K562 (cell line): ENCODE measurements at regions not wholly inside any gene's neighbourhood (a gene's known extent, or its start where the extent isn't known, plus 50 kb on each side); places are given as distances from the start of the nearest gene placed in this dataset.

Experiments used
- ATAC-seq: fragments of 200-7000 bp; cut with Tn5 transposase; 3 replicates; pipeline ENCODE4 v1.9.1; 2020; ENCODE audit warnings: moderate library complexity
- BruUV-seq: library from RNA; stranded (reverse); fragments of 400-500 nt; replicated peaks from 2 replicates; lab custom pipeline; 2021; lab: Mats Ljungman, UMichigan
- CTCF ChIA-PET: fragments of 300-600 bp; formaldehyde crosslinking; extraction: SDS; loops from one replicate; lab custom pipeline; 2021; ENCODE audit warnings: low intra/inter-chr PET ratio; lab: Yijun Ruan, JAX
- POLR2A ChIA-PET: fragments of 300-600, 350-650 bp; sonication (Branson Sonifier 250); formaldehyde crosslinking; extraction: SDS; loops from one replicate; lab custom pipeline; 2021; ENCODE audit warnings: antibody characterized with exemption, inconsistent platforms; lab: Yijun Ruan, JAX
- DNase-seq, 4 experiments: peaks; one replicate each; pipeline versions ENCODE4 v3.0.0 to v3.0.0-alpha.2; 2011 to 2018; ENCODE audit warnings: low spot score in 3 of 4, mixed read lengths in 3 of 4; ENCODE audit errors: extremely low read depth in 1 of 4
- FAIRE-seq: peaks from 2 replicates; lab custom pipeline; 2011; peaks lifted over from hg19 to GRCh38; lab: Jason Lieb, UNC
- H2AFZ ChIP-seq: 2 replicates; pipeline ENCODE4 v1.6.0; 2011; ENCODE audit warnings: low read depth, low read length, control low read depth, inconsistent platforms
- H3K27ac ChIP-seq: fragments of 200-600 bp; 3 replicates; pipeline ENCODE4 v1.8.0; 2011; ENCODE audit warnings: low read depth, mild to moderate bottlenecking, control low read depth, inconsistent platforms, low read length, moderate library complexity, mixed read lengths; ENCODE audit errors: extremely low read depth
- H3K27me3 ChIP-seq, 2 experiments: fragments of 300-600 bp in 1 of 2; 2 replicates in 1 of 2; 3 replicates in 1 of 2; pipeline versions ENCODE4 v1.6.0 to v1.8.0; 2011; ENCODE audit warnings: inconsistent platforms in 2 of 2, low read length in 2 of 2, mild to moderate bottlenecking in 1 of 2, mixed read lengths in 1 of 2, moderate library complexity in 1 of 2; ENCODE audit not compliant: control insufficient read depth in 2 of 2, insufficient read depth in 2 of 2
- H3K36me3 ChIP-seq: fragments of 300-600 bp; 3 replicates; pipeline ENCODE4 v1.8.0; 2011; ENCODE audit warnings: mild to moderate bottlenecking, low read length, inconsistent platforms; ENCODE audit not compliant: control insufficient read depth, insufficient read depth
- H3K4me1 ChIP-seq, 2 experiments: fragments of 200-600 bp in 1 of 2; replicated peaks in 1 of 2; 2 replicates in 1 of 2; 3 replicates in 1 of 2; pipeline versions ENCODE4 v1.5.1 to v1.8.0; 2011; ENCODE audit warnings: inconsistent platforms in 2 of 2, low read length in 2 of 2, mild to moderate bottlenecking in 1 of 2, mixed read lengths in 1 of 2, moderate library complexity in 1 of 2; ENCODE audit not compliant: control insufficient read depth in 2 of 2, insufficient read depth in 2 of 2
- H3K4me2 ChIP-seq: 2 replicates; pipeline ENCODE4 v1.6.1; 2011; ENCODE audit warnings: low read length, control low read depth, inconsistent platforms, mixed read lengths; ENCODE audit not compliant: insufficient read depth
- H3K4me3 ChIP-seq: fragments of 200-600 bp; sonication (generic), shearing (Covaris generic); 2 replicates; pipeline ENCODE4 v1.5.1; 2016; ENCODE audit warnings: control low read depth, inconsistent platforms
- H3K79me2 ChIP-seq: fragments of 200-600 bp; 3 replicates; pipeline ENCODE4 v1.8.0; 2011; ENCODE audit warnings: low read length, inconsistent platforms; ENCODE audit not compliant: control insufficient read depth, insufficient read depth
- H3K9ac ChIP-seq, 2 experiments: 2 replicates each; pipeline versions ENCODE4 v1.6.0 to v1.6.1; 2011; ENCODE audit warnings: low read depth in 2 of 2, low read length in 2 of 2, control low read depth in 1 of 2, inconsistent platforms in 1 of 2, mild to moderate bottlenecking in 1 of 2, mixed read lengths in 1 of 2; ENCODE audit not compliant: insufficient read depth in 1 of 2
- H3K9me1 ChIP-seq: one replicate; pipeline ENCODE4 v1.6.0; 2011; ENCODE audit warnings: inconsistent platforms, mild to moderate bottlenecking, low read length, moderate library complexity; ENCODE audit not compliant: control insufficient read depth, insufficient read depth
- H3K9me3 ChIP-seq: replicated peaks from 2 replicates; pipeline ENCODE4 v1.5.1; 2011; ENCODE audit warnings: low read depth, low read length, inconsistent platforms; ENCODE audit not compliant: control insufficient read depth, insufficient read depth
- H4K20me1 ChIP-seq: replicated peaks from 2 replicates; pipeline ENCODE4 v1.6.1; 2011; ENCODE audit warnings: low read length, inconsistent platforms, mixed read lengths; ENCODE audit not compliant: control insufficient read depth, insufficient read depth
- CREB3L1 ChIP-seq: fragments of 450-650 bp; IDR thresholded peaks from 2 replicates; pipeline ENCODE4 v1.6.1; 2014; ENCODE audit warnings: low read depth, mild to moderate bottlenecking, moderate library complexity, borderline replicate concordance
- DDX20 ChIP-seq: fragments of 450-650 bp; IDR thresholded peaks from 2 replicates; pipeline ENCODE4 v1.6.1; 2016; ENCODE audit warnings: missing genetic modification characterization, low read depth, mild to moderate bottlenecking, missing compliant biosample characterization, moderate library complexity
- HDAC1 ChIP-seq, 2 experiments: fragments of 450-650 bp; IDR thresholded peaks; 2 replicates each; pipeline ENCODE4 v1.6.1; 2016 to 2017; ENCODE audit warnings: inconsistent platforms in 1 of 2, mild to moderate bottlenecking in 1 of 2, moderate library complexity in 1 of 2
- HES1 ChIP-seq: fragments of 450-650 bp; IDR thresholded peaks from 2 replicates; pipeline ENCODE4 v1.6.1; 2016; ENCODE audit warnings: low read depth, mild to moderate bottlenecking, moderate library complexity
- MBD1 ChIP-seq: fragments of 250-450 bp; sonication (Bioruptor Pico); IDR thresholded peaks from 2 replicates; pipeline ENCODE4 v1.8.0; 2022; ENCODE audit warnings: inconsistent platforms
- MNT ChIP-seq, 2 experiments: fragments of 450-650 bp; conservative IDR thresholded peaks; 2 replicates each; pipeline ENCODE4 v1.6.1; 2017; ENCODE audit warnings: mild to moderate bottlenecking in 2 of 2, moderate library complexity in 2 of 2
- NUFIP1 ChIP-seq: fragments of 450-650 bp; IDR thresholded peaks from 2 replicates; pipeline ENCODE4 v1.6.1; 2018; ENCODE audit not compliant: partially characterized antibody
- SREBF1 ChIP-seq: fragments of 150-350 bp; IDR thresholded peaks from 2 replicates; pipeline ENCODE4 v1.6.1; 2014; ENCODE audit warnings: antibody characterized with exemption, low read depth, low read length, borderline replicate concordance
- SRSF7 ChIP-seq: fragments of 200-400 bp; formaldehyde crosslinking; optimal IDR thresholded peaks from 2 replicates; pipeline ENCODE3; 2017; ENCODE audit warnings: mild to moderate bottlenecking, low read depth, low read length
- THAP12 ChIP-seq: fragments of 250-450 bp; sonication (Bioruptor Pico); IDR thresholded peaks from 2 replicates; pipeline ENCODE4 v1.9.0; 2021; ENCODE audit warnings: mild to moderate bottlenecking, inconsistent platforms
- ZNF146 ChIP-seq: IDR thresholded peaks from one replicate; pipeline ENCODE4 v1.6.1; 2018; ENCODE audit warnings: missing compliant biosample characterization; ENCODE audit not compliant: unreplicated experiment
- WGBS: fragments of 100-300 bp; shearing (Covaris generic); methylation state at CpG from one replicate; pipeline ENCODE4 v1.1.6; 2016; ENCODE audit warnings: low coverage, mixed read lengths; ENCODE audit not compliant: insufficient coverage; ENCODE audit errors: missing lambda C conversion rate; 5-methylcytosine and 5-hydroxymethylcytosine counted together
- in situ Hi-C: fragments of 300-500 bp; cut with MboI; formaldehyde crosslinking; loops from 4 replicates; pipeline ENCODE4 v1.15.0; 2018; ENCODE audit warnings: inconsistent platforms, mixed read lengths
- intact Hi-C: fragments of 100-400 bp; cut with micrococcal nuclease; formaldehyde crosslinking; loops from 2 replicates; pipeline ENCODE4 v1.14.2; 2022
- TF ChIP-seq, protein P1 (sequence below), 2 experiments: fragments of 250-450 bp in 1 of 2; fragments of 450-650 bp in 1 of 2; sonication (Bioruptor Pico) in 1 of 2; IDR thresholded peaks; 2 replicates each; pipeline versions ENCODE4 v1.6.1 to v1.8.0; 2016 to 2021; ENCODE audit warnings: mild to moderate bottlenecking in 2 of 2, moderate library complexity in 2 of 2, missing compliant biosample characterization in 1 of 2, missing genetic modification characterization in 1 of 2

DNA sequence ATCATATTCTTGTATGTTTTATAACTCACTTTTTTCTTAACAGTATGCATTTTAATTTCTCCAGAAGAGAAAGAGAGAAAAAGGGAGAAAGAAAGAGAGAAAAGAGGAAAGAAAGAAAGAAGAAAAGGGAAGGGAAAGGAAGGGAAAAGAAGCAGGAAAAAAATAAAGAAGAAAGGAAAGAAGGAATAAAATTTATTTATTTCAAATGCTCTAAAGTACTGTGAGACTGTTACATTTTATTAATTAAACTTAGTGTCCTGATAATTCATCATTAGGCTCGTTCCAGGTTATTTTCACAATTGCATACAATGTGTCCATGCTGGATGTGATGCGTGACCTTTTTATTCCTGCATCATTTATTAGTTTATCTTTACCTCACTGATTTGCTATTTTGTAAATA, 1023.4 kb upstream of the KLHL29 start (continued):
- no peak for TF ChIP-seq CREB3L1

GRCh38 chr2:22375096-22375495, 1009.9 kb upstream of the KLHL29 start:
- DNase-seq (no peak), ATAC-seq (no peak), FAIRE-seq (no peak)
- H3K79me2 ChIP-seq: no peaks in the 10 kb centered on the region
- no peak overlapping the region for H3K4me2 ChIP-seq
- in situ Hi-C loops: no loop called here
- no peak overlapping the region for H3K4me3 ChIP-seq
- H3K9ac ChIP-seq: no peak overlapping the region
- no peaks in the 10 kb centered on the region for H3K9me1 ChIP-seq
- H3K9me3 ChIP-seq: no peaks in the 10 kb centered on the region
- H3K27ac ChIP-seq: no peak overlapping the region
- no peaks in the 10 kb centered on the region for H3K27me3 ChIP-seq
- no peaks in the 10 kb centered on the region for H3K36me3 ChIP-seq
- no TSS peak for BruUV-seq
- ChIA-PET CTCF (no interaction called here), POLR2A (no interaction called here)
- intact Hi-C loops: no loop called here
- no peaks in the 10 kb centered on the region for H3K4me1 ChIP-seq
- H4K20me1 ChIP-seq: no peaks in the 10 kb centered on the region
- no peak overlapping the region for H2AFZ ChIP-seq
- 0% methylated on average over 1 of the region's 1 CpG for WGBS
- TF ChIP-seq SRSF7: no peak
- no peak for TF ChIP-seq THAP12 (CRISPR knock-in tag)
- TF ChIP-seq SREBF1: no peak
- no peak for TF ChIP-seq DDX20 (tag)
- TF ChIP-seq, protein P1, sequence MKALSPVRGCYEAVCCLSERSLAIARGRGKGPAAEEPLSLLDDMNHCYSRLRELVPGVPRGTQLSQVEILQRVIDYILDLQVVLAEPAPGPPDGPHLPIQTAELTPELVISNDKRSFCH (CRISPR knock-in tag; IDR thresholded peaks at IDR 0.05): no peak
- TF ChIP-seq, protein P1 (tag; IDR thresholded peaks at IDR 0.05): no peak
- no peak for TF ChIP-seq HDAC1 (IDR thresholded peaks at IDR 0.05)
- TF ChIP-seq ZNF146 (CRISPR knock-in tag): no peak
- no peak for TF ChIP-seq NUFIP1
- TF ChIP-seq MBD1 (CRISPR knock-in tag): no peak
- no peak for TF ChIP-seq MNT (conservative IDR thresholded peaks at IDR 0.05)
- TF ChIP-seq HES1: no peak
